Endodermal cell (in vitro differentiated cells): ENCODE measurements at regions not wholly inside any gene's neighbourhood (a gene's known extent, or its start where the extent isn't known, plus 50 kb on each side); places are given as distances from the start of the nearest gene placed in this dataset.

Source experiments
- DNase-seq: peaks from one replicate; pipeline ENCODE4 v3.0.0-alpha.2; 2017
- H3K27ac ChIP-seq: 2 replicates; pipeline ENCODE4 v1.5.1; 2013; ENCODE audit warnings: mild to moderate bottlenecking, low read depth, low read length, moderate library complexity
- H3K27me3 ChIP-seq: 2 replicates; pipeline ENCODE4 v1.6.1; 2013; ENCODE audit warnings: mild to moderate bottlenecking, low read length, moderate library complexity; ENCODE audit not compliant: insufficient read depth, control insufficient read depth, poor library complexity, severe bottlenecking
- H3K36me3 ChIP-seq: 2 replicates; pipeline ENCODE4 v1.7.0; 2013; ENCODE audit warnings: mild to moderate bottlenecking, low read length, moderate library complexity; ENCODE audit not compliant: control insufficient read depth, insufficient read depth
- H3K4me1 ChIP-seq: one replicate; pipeline ENCODE4 v1.7.0; 2013; ENCODE audit warnings: low read length; ENCODE audit not compliant: control insufficient read depth, insufficient read depth
- H3K4me3 ChIP-seq: 2 replicates; pipeline ENCODE4 v1.5.1; 2013; ENCODE audit warnings: mild to moderate bottlenecking, low read length, moderate library complexity
- H3K9ac ChIP-seq: 2 replicates; pipeline ENCODE4 v1.6.1; 2013; ENCODE audit warnings: mild to moderate bottlenecking, low read length, moderate library complexity; ENCODE audit not compliant: poor library complexity, severe bottlenecking; ENCODE audit errors: extremely low read depth
- H3K9me3 ChIP-seq: 2 replicates; pipeline ENCODE4 v1.6.1; 2013; ENCODE audit warnings: mild to moderate bottlenecking, low read length, moderate library complexity; ENCODE audit not compliant: control insufficient read depth
- H3K27ac Mint-ChIP-seq: 2 replicates; pipeline ENCODE4 v1.8.0; 2020; ENCODE audit warnings: mixed read lengths
- H3K27me3 Mint-ChIP-seq: 2 replicates; pipeline ENCODE4 v1.8.0; 2021; ENCODE audit warnings: mild to moderate bottlenecking, mixed read lengths; ENCODE audit not compliant: insufficient read depth
- H3K36me3 Mint-ChIP-seq: 2 replicates; pipeline ENCODE4 v1.8.0; 2020; ENCODE audit warnings: low read depth, mixed read lengths
- H3K4me1 Mint-ChIP-seq: 2 replicates; pipeline ENCODE4 v1.8.0; 2020; ENCODE audit warnings: mixed read lengths
- H3K4me3 Mint-ChIP-seq: 2 replicates; pipeline ENCODE4 v1.8.0; 2020; ENCODE audit warnings: mild to moderate bottlenecking, moderate library complexity, mixed read lengths
- H3K9me3 Mint-ChIP-seq: 2 replicates; pipeline ENCODE4 v1.8.0; 2020; ENCODE audit warnings: mild to moderate bottlenecking, mixed read lengths
- CTCF ChIP-seq: fragments of 200-600 bp; sonication (generic); conservative IDR thresholded peaks from 2 replicates; pipeline ENCODE4 v1.5.0; 2021; ENCODE audit warnings: antibody characterized with exemption, mild to moderate bottlenecking
- WGBS, 2 experiments: methylation state at CpG; one replicate each; pipeline versions ENCODE4 v1.1.5 to v1.1.7; 2013; ENCODE audit warnings: missing lambda C conversion rate in 2 of 2, mixed read lengths in 1 of 2; ENCODE audit not compliant: insufficient coverage in 1 of 2, insufficient read length in 1 of 2; 5-methylcytosine and 5-hydroxymethylcytosine counted together

- Mint-ChIP-seq H3K27ac (no peak overlapping the region), H3K4me1 (no peaks in the 10 kb centered on the region), H3K4me3 (no peak overlapping the region), H3K36me3 (no peaks in the 10 kb centered on the region), H3K27me3 (peaks cover 3% of the 10 kb centered on the region), H3K9me3 (no peaks in the 10 kb centered on the region)
- no peaks in the 10 kb centered on the region for H3K36me3 ChIP-seq
- H3K4me1 ChIP-seq = no peaks in the 10 kb centered on the region
- no peak for DNase-seq
- TF ChIP-seq CTCF = no peak
- H3K9ac ChIP-seq = no peak overlapping the region
- WGBS, 2 experiments = 90 to 91% methylated on average over 2 to 6 of the region's 6 CpGs
- H3K27me3 ChIP-seq = no peaks in the 10 kb centered on the region
- H3K27ac ChIP-seq = no peak overlapping the region
- H3K9me3 ChIP-seq = no peaks in the 10 kb centered on the region
- H3K4me3 ChIP-seq = no peak overlapping the region
Measured at GRCh38 chr16:26524281-26524680, 542.4 kb upstream of the C16orf82 start.

- no peaks in the 10 kb centered on the region for H3K9me3 Mint-ChIP-seq
- Histone ChIP-seq H3K4me1 (no peaks in the 10 kb centered on the region), H3K4me3 (no peak overlapping the region), H3K27ac (no peak overlapping the region), H3K27me3 (no peaks in the 10 kb centered on the region), H3K9me3 (no peaks in the 10 kb centered on the region), H3K9ac (no peak overlapping the region), H3K36me3 (no peaks in the 10 kb centered on the region)
- no peak for TF ChIP-seq CTCF
- peaks cover 3% of the 10 kb centered on the region for H3K27me3 Mint-ChIP-seq
- no peak overlapping the region for H3K4me3 Mint-ChIP-seq
- no peak for DNase-seq
- no peaks in the 10 kb centered on the region for H3K4me1 Mint-ChIP-seq
- 93 to 97% methylated on average over 2 to 3 of the region's 3 CpGs for WGBS, 2 experiments
- no peaks in the 10 kb centered on the region for H3K36me3 Mint-ChIP-seq
- no peak overlapping the region for H3K27ac Mint-ChIP-seq
Measured at GRCh38 chr16:26524846-26525245, 541.9 kb upstream of the C16orf82 start.

GRCh38 chr16:26525856-26526255 is 540.9 kb upstream of the C16orf82 start:
- Mint-ChIP-seq H3K27me3 (peaks cover 3% of the 10 kb centered on the region), H3K36me3 (no peaks in the 10 kb centered on the region), H3K9me3 (no peaks in the 10 kb centered on the region), H3K4me1 (peaks cover 6% of the 10 kb centered on the region), H3K27ac (no peak overlapping the region), H3K4me3 (no peak overlapping the region)
- no peak overlapping the region for H3K27ac ChIP-seq
- no peak overlapping the region for H3K9ac ChIP-seq
- no peak for TF ChIP-seq CTCF
- H3K27me3 ChIP-seq = no peaks in the 10 kb centered on the region
- H3K4me3 ChIP-seq = no peak overlapping the region
- peaks cover 6% of the 10 kb centered on the region for H3K4me1 ChIP-seq
- DNase-seq = no peak
- H3K9me3 ChIP-seq = no peaks in the 10 kb centered on the region
- no peaks in the 10 kb centered on the region for H3K36me3 ChIP-seq
